ENCODE measurements at regions not wholly inside any gene's neighbourhood (a gene's known extent, or its start where the extent isn't known, plus 50 kb on each side); places are given as distances from the start of the nearest gene placed in this dataset.

DNA sequence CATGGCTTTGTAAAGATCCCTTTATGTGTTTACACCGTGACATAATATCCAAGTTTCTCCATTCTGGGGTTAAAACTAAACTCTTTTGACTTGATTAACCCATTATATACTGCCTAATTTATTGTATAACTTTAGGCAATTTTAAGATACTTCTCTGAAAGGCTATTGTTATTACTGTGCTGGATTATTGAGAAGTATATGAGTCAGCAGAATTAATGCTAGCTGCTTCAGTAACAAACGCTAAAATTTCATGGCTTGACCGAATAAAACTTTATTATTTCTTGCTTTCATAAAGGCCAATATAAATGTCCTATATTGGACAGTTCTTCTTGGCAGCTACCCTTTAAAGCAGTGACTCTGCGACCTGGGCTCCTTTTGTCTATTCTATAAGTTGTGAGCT lies 853.9 kb downstream of the SORCS3 start:
- no peak for DNase-seq

DNA sequence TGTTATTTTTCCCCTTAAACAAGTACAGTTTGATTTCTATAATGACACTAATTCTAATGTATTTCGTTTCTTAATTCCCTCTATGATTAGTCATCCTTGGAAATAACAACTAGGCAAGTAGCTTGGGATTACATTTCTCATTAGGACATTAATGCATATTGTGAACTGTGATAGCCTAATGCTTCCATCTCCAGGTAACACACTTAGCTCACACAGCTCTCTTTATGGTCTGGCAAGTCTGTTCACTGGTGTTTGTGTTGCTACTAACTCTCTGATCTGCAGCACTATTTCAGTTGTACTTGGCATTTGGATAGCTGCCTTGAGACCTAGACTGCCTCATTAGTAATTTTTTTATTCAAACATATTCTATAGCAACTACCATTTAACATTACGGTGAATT lies 853.2 kb downstream of the SORCS3 start:
- DNase-seq: no peak

DNA sequence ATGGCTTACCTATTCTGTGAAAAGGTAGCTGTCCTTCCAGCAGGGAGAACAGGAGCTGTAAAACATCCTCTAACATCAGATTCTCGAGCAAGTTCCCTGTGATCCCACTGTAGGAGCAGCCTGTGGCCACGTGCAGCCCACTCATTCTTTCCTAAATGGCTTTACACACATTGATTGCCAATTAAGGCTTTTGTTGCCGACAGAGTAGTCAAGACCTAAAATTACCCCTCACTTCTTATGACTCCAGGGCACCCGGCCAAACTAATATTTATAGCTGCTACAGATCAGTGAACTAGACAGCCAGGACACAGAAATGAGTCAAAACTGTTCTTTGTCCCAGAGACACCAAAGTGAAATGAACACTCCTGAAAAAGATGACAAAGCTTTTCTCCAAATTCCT lies 832.1 kb downstream of the SORCS3 start:
- DNase-seq: no peak

DNA sequence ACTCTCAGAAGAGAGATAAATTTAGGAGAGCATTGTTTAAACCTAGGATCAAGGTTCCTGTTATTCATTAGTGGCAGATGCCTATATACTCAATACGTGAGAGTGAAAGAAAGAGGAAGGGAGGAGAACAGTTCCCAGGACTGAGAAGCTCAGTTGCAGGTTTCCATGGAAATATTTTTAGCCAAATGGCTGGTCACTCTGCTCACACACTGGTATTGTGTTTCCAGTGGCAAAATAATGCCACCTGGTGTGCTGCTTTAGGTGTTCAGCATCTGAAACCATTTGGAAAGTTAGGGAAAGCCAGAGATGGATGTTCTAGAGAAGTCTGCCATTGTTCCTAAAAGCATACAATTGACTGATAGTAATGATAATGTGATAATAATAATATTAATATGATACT lies 827.7 kb downstream of the SORCS3 start:
- no peak for DNase-seq

DNA sequence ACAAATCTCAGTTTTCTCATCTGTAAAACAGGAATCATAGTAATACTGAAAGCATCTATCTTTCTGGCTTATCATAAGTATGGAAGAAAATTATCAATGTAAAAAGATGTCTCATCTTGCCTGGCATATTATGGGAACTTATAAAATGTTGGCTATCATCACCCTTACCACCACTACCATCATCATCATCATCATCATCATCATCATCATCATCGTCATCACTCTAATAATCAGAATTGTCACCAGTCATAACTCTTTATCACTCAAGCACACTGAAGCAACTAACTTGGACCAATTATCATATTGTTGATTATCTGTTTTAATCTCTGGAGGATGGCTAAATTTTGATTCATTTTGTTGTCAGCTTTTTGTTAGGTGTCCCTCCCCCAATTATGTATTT lies 825.4 kb downstream of the SORCS3 start:
- DNase-seq: no peak

DNA sequence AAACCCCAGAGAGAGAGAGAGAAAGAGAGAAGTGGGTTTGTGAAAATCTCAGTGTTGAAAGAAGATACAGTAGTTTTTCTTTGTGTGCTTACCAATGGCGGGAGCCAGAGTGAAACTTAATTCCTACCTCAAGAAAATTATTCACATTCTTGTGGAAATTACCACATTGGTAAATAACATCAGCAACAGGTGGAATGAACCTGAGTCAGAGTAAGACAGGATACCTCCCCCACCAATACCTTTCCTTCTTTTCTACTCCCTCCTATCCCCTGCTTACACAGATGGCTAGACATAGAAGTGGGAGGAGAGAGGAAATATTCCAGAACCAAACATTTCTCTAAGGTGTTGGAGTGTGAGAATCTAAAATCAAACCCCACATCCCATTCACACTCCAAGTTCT lies 793.9 kb downstream of the SORCS3 start:
- no peak for DNase-seq

DNA sequence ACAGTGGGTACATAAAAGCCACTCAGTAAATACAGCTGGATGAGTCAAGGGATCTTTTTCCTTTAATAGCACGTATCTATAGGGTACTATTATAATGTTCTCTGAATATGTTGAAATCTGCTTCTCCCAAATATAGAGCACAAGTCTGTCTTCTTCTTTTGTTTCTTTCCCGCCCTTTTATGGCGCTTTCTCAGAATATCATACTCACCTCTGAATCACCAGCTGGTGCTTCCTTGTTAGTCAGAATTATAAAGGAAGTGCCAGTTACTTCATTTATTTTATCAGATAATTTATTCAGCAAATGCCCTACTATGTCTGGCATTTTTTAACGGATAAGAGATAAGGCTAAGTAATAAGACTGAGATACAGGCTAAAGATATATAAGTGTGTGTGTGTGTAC lies 772.9 kb downstream of the SORCS3 start:
- no peak for DNase-seq

DNA sequence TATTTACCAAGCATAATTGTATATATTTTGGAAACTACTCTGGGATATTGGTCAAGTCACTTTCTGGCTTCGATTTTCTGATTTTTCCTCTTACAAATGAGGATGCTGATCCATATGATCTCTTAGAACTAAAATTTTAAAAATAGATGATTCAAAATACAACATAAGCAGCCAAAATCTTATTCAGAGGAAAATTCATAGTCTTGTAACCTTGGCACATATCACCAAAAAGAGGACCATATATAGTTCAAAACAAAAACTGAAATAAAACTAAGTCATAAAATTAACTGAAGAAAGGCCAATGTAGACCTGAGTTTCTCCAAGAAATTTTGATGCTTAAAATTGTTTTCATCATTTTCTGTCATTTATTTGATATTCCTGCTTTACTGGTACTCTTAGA lies 768.3 kb downstream of the SORCS3 start:
- no peak for DNase-seq

DNA sequence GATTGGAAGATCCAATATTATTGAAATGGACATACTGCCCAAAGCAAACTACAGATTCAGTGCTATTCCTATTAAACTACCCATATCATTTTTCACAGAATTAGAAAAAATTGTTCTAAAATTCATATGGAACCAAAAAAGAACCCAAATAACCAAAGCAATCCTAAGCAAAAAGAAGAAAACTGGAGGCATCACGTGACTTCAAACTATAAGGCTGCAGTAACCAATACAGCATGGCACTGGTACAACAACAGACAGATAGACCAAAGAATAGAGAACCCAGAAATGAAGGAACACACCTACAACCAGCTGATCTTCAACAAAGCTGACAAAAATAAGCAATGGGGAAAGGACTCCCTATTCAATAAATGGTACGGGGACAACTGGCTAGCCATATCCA lies 765.4 kb downstream of the SORCS3 start:
- DNase-seq: no peak

DNA sequence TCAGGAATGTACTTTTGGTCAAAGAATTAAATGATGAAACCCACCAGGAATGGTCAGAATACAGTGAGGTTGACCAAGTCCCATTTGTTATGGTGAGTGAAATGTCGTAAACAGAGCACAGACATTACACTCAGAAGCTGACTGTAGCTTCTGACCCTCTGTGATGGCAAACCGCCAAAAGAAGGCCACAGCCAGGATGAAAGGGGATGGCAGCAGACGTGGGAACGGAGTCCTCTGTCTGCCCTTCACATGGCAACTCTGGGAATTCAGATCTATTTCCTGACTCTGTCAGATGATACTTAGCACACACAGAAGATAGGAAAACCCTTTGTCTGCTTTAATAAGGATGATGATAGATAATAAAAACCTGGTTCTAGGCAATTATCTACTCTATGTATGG lies 757.1 kb downstream of the SORCS3 start:
- DNase-seq: no peak

DNA sequence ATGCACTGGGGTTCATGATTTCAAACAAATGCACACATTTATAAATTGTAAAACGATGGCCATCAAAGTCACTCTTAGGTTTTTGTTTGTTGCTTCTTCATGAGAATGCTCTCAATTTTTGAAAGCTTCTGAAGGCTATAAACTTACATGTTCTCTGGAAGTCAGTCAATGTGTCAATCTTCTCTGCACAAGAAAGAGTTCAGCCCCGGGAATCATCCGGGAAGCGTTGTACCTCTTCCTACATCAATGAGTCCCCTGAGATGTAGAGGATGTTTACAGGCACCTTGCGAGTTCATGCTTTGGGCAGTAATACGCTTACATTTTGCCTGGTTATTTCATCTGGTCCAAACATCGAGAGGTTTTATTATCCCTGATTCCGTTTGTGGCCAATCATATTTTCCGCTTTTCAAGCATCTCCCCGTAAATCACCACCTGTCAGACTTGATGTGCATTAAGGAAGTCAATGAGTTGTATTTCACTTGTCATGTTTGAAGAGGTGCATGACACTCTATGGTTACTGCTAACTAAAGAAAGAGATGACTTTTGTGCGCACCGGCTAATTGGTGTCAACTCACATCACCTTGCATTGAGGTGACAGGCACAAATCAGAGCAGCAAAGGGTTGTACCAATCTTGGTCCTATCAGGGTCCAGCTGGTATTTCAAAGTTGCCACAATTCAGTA lies 750.7 kb downstream of the SORCS3 start:
- DNase-seq: no peak

DNA sequence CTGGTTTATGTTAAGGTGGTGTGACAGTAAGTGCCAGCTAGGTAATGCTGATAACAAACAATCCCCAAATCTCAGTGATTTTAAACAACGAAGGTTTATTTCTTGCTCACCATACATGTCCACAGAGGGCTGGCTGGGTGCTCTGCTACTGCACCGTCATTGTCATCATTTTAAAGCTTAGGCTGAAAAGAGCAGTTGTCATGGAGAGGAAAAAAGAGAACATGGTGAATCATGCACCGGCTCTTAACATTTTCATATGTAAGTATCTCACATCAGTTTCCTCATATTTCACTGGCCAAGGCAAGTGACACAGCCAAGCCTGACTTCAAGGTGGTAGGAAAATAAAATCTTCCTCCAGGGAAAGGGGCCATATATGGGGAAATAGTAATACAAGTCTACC lies 746.9 kb downstream of the SORCS3 start:
- DNase-seq: no peak

DNA sequence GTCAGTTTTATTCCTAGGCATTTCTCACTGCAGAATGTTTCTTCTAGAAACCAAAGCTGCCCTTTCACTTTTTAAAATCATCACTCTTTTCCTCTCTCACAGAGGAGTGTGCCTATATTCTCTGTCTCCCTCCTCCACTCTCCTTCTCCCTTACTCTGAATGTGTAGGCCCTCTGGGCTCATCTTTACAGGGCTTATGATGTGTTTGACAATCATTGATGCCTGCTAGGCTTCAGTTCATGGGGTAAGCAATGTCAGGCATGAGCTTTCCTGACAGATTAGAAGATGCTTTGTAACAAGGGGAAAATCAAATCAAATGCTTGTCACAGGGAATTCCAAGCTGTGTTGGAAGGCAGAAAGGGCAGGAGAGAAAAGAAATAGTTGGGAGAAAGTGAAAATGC lies 742.9 kb downstream of the SORCS3 start:
- no peak for DNase-seq

DNA sequence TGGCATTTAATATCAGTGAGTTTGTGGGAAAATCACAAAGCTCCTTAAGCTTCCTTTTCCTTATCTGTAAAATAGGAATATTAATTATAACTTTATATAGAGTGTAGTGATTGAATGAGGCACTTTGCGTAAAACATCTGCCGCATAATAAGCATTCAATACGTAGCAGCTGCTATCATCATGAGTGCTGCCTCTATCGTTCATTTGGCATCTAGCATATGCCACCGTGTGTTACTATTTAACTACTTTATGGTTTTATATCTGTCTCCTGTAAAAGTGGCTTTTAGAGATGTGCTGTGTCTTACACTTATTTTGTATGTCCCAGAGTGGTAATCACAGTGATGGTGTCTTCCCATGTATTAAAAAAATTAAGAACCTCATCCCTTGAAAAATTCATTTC lies 729.6 kb downstream of the SORCS3 start:
- DNase-seq: no peak

DNA sequence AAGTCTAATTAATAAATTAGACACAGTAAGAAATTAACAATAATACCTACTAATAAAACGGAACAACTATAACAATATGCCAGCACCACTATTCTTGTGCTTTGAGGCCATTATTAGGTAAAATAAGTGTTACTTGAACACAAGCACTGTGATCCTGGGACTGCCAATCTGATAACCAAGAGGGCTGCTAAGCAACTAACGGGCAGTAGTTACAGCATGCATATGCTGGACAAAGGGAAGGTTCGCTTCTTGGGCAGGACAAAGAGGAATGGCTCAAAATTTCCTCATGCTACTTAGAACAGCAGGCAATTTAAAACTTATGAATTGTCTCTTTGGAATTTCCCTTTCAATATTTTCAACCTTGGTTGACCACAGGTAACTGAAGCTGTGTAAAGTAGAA lies 718.6 kb downstream of the SORCS3 start:
- no peak for DNase-seq

DNA sequence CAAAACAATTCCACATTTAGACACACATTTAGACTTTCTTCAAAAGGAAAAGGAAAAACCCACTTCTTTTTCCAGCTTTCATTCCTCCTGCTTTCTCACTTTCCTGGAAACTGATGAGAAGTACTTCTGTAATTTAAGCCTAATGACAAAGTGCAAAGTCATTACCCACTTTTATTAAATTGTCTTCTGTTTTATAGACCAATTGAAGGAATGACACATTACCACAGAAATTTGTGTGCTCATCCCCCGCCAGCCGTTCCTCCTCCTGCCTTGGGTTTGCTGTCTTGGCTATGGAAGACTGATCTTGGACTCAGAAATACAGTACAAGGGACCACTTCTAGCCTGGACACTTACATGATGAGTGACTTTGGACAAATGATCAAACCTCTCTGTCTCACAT lies 717.8 kb downstream of the SORCS3 start:
- no peak for DNase-seq

DNA sequence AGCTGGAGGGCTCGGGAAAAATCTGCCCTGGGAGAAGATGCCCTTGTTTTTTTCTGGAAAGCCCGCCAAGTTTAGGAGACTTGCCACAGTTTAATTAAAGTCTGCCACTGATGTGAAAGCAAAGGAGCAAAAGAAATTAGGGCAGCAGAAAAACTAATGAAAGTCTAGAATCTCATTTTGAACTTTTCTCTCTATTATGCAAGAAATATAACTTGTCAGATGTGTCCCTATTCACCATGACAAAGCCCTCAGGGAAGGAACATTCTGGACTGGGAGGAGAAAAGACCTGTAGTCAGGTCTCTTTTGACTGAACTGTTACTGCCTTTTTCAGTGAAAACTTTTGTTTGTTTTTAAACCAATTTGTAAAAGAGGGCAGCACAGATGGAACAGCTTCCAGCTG lies 715.5 kb downstream of the SORCS3 start:
- no peak for DNase-seq

DNA sequence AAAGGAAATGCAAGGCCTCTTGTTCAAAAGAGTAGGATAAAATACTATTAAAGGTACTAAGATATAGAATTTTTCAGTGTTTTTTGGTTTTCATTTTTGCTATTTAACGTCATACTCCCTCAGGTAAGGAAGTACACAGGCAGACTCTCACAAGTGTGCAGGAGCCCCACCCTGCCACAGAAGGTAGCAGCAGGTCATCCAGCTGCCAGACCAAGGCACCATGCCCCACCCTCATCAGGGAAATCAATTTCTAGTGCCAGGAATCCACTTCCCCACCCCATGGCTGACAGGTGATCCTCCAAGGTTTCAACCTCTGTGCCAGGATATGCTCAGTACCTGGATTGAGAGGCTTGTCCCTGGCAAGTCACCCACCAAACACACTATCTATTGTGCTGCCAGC lies 712.9 kb downstream of the SORCS3 start:
- DNase-seq: no peak

DNA sequence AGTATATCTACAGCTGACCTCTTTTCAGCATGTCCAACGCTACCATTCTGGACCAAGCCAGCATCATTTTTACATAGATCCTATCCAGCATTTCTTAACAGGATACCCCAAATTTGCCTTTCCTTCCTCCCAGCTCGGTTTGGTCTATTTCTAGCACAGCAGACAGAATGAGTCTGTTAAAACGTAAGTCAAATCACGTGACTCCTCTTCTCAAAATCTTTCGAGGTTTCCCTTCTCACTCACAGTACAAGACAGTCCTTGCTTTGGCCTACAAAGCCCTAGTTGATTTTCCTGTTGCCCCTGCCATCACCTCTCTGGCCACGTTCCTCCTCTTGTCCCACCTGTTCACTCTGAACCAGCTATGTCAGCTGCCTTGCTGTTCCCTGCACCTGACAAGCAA lies 711.7 kb downstream of the SORCS3 start:
- DNase-seq: no peak

DNA sequence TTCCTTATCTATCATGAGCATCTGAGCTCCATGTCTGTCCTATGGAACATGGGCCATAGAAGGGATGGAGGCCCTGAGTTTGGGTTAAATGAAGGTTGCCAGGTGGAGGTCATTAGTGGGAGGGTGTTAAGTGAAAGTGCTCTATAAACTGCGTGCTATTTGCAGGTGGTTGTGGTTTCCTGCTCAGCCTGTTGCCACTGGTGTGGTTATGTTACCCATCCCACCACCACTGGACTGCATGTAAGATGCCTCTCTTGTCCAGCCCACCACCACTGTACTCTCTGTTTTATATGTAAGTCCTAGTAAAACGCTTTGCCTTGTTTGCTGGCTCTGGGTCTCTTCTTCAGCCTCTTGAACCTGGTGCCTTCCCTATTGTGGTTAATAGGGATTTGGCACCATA lies 711.2 kb downstream of the SORCS3 start:
- no peak for DNase-seq

DNA sequence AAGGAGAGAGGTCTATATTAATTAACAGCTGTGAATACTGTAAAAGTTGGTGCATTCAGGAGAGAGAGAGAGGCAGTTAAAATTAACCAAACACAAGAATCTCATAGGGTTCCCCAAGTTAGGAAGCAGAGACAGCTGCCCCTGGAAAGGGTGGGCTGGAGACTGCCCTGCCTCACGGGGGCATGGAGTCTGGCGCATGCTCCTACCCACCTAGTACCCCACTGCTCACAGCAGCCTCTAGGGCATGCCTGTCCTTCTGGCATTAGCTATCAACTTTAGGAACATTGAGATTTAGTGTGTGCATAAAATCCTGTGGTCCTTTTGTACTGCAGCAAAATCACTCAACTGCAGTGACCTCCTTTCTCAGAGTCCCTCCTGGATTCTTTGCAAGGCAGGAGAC lies 710.1 kb downstream of the SORCS3 start:
- no peak for DNase-seq

DNA sequence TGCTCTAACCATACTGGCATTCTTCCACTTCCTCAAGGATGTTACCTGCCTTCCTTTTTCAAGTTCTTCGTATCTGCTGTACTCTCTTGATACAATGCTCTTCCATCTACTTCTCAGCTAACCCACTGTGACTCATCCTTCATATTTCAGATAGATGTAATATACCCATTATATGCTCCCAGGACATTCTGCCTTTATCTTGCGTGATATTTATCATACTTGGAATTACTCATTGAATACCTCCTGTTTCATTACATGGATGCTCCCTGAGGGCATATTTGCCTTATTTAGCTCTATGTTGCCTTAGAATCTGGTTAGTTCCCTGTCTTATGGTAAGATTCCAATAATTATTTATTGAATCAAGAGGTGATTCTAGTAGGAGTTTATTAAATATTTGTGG lies 706.4 kb downstream of the SORCS3 start:
- no peak for DNase-seq

DNA sequence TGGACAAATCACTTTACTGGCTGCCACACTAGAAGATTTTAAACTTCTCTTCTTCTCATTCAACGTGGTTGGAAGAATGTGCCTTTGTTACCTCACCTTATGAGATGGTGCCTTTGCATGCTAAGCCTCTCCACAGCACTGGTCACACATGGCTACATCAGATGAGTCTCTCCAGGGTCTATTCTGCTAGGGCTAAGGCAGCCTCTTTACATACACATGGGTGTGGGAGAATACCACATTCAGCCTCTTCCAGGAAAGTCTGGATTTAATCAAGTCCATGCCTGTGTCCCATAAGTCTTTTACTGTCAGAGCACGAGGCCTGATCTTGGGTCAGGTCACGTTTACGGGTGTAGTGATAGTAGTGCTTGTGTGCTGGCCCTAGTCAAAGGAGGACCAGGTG lies 701.5 kb downstream of the SORCS3 start:
- DNase-seq: no peak

DNA sequence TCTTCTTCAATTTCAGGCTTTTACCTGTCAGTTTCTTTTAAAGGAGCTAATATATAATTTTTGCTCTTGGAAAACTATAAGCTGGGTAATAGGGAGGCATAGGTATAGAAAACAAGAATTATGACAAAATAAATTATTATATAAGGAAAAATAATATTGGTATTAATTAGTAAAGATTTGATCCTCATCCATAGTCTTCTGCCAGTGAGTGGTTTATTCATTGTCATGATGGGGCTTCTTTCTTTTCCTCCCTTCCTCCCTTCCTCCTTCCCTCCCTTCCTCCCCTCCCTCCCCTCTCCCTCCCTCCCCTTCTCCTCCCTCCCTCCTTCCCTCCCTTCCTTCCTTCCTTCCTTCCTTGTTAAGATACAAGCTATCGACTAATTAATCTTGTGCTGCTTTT lies 698.6 kb downstream of the SORCS3 start:
- DNase-seq: no peak

DNA sequence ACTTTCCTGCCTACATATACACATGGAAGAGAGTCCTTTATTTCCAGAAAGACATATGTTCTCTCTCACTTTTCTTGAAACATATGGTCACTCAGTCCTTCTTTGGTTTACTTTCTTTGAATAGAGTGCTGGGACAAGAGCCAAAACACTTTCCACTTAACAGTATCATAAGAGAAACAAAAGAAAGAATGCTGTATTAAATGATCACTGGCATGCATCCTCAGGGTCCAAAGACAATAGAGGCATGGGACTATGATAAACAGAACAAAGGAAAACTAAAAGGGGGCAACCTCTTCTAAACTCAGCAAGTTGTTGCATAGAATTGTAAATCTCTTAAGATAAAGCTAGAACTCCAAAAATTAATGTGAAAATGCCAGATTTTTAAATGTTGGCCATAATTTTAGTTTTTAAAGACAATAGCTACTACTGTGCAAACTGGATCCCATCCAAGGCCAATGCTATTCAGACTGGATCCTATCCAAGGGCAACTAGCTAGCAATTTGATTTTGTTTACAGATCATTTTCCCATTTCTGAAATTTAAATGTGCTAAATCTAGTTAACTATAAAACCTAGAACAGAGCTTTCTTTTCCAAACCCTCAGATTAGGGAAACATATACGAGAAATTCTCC lies 687.5 kb downstream of the SORCS3 start:
- DNase-seq: no peak
